HCT116 (cell line): ENCODE measurements at regions not wholly inside any gene's neighbourhood (a gene's known extent, or its start where the extent isn't known, plus 50 kb on each side); places are given as distances from the start of the nearest gene placed in this dataset.
A peak's percentile ranks its signal among the peaks of the same experiment; 100 is the strongest.

Experiments used
- ATAC-seq: fragments of 200-7000 bp; cut with Tn5 transposase; 2 replicates; pipeline ENCODE4 v1.9.1; 2020; ENCODE audit warnings: mild to moderate bottlenecking, moderate library complexity
- BruUV-seq: library from RNA; stranded (reverse); fragments of 400-500 nt; replicated peaks from 2 replicates; lab custom pipeline; 2021; lab: Mats Ljungman, UMichigan
- CTCF ChIA-PET: fragments of 300-600 bp; sonication (Branson Sonifier 250); formaldehyde crosslinking; loops from one replicate; lab custom pipeline; 2021; ENCODE audit warnings: antibody characterized with exemption; lab: Charles Lee
- POLR2A ChIA-PET: fragments of 300-600, 350-600 bp; sonication (Branson Sonifier 250); formaldehyde crosslinking; loops from one replicate; lab custom pipeline; 2021; ENCODE audit warnings: antibody characterized with exemption; lab: Charles Lee
- RAD21 ChIA-PET, 2 experiments: fragments of 300-600 bp; sonication (Branson Sonifier 250); formaldehyde crosslinking; loops; one replicate each; lab custom pipeline; 2023; ENCODE audit warnings: low total read pairs in 2 of 2; ENCODE audit not compliant: uncharacterized antibody in 2 of 2, unreplicated experiment in 2 of 2, low non-redundant PET in 1 of 2; lab: Charles Lee
- DNase-seq: peaks from one replicate; pipeline ENCODE4 v3.0.0-alpha.2; 2010; ENCODE audit warnings: low read depth, low spot score
- H2AFZ ChIP-seq: fragments of 200-600 bp; shearing (Covaris generic), sonication (generic); 2 replicates; pipeline ENCODE4 v1.6.1; 2017; ENCODE audit warnings: low read depth, mixed run types, mixed read lengths, antibody characterized with exemption, low read length; ENCODE audit not compliant: poor library complexity, severe bottlenecking
- H3K27ac ChIP-seq: 2 replicates; pipeline ENCODE4 v1.5.1; 2012; ENCODE audit warnings: low read depth, low read length
- H3K27me3 ChIP-seq: fragments of 200-600 bp; sonication (generic); 2 replicates; pipeline ENCODE4 v1.6.1; 2016; ENCODE audit warnings: mixed run types, low read length, mixed read lengths; ENCODE audit not compliant: insufficient read depth
- H3K36me3 ChIP-seq, 2 experiments: fragments of 200-500 bp in 1 of 2; fragments of 200-600 bp in 1 of 2; sonication (Bioruptor generic) in 1 of 2; sonication (generic) in 1 of 2; 2 replicates each; pipeline versions ENCODE4 v1.5.1 to v1.6.1; 2014 to 2016; ENCODE audit warnings: low read length in 2 of 2, inconsistent platforms in 1 of 2, mixed read lengths in 1 of 2, mixed run types in 1 of 2; ENCODE audit not compliant: insufficient read depth in 2 of 2, control insufficient read depth in 1 of 2
- H3K4me1 ChIP-seq, 2 experiments: fragments of 200-600 bp in 1 of 2; sonication (generic) in 1 of 2; 2 replicates each; pipeline versions ENCODE4 v1.5.1 to v1.6.1; 2012 to 2017; ENCODE audit warnings: low read length in 2 of 2, inconsistent platforms in 1 of 2, mild to moderate bottlenecking in 1 of 2, mixed read lengths in 1 of 2, mixed run types in 1 of 2, moderate library complexity in 1 of 2; ENCODE audit not compliant: insufficient read depth in 2 of 2, control insufficient read depth in 1 of 2
- H3K4me2 ChIP-seq: fragments of 200-600 bp; sonication (generic); 2 replicates; pipeline ENCODE4 v1.6.1; 2017; ENCODE audit warnings: mixed run types, low read length, mixed read lengths
- H3K4me3 ChIP-seq, 2 experiments: fragments of 200-600 bp in 1 of 2; sonication (generic) in 1 of 2; replicated peaks in 1 of 2; 2 replicates each; pipeline ENCODE4 v1.5.1; 2011 to 2016; ENCODE audit warnings: low read length in 2 of 2, control low read depth in 1 of 2, low read depth in 1 of 2, mild to moderate bottlenecking in 1 of 2, mixed read lengths in 1 of 2, mixed run types in 1 of 2
- H3K79me2 ChIP-seq: fragments of 200-600 bp; sonication (generic); 2 replicates; pipeline ENCODE4 v1.6.1; 2017; ENCODE audit warnings: mild to moderate bottlenecking, mixed run types, low read length, moderate library complexity, mixed read lengths; ENCODE audit not compliant: insufficient read depth
- H3K9ac ChIP-seq: fragments of 200-600 bp; sonication (generic); 2 replicates; pipeline ENCODE4 v1.6.1; 2016; ENCODE audit warnings: low read length, mixed read lengths
- H3K9me2 ChIP-seq: fragments of 200-600 bp; sonication (generic), shearing (Covaris generic); 2 replicates; pipeline ENCODE4 v1.6.1; 2017; ENCODE audit warnings: mixed run types, mild to moderate bottlenecking, moderate library complexity; ENCODE audit not compliant: insufficient read depth
- H3K9me3 ChIP-seq, 2 experiments: fragments of 200-500 bp in 1 of 2; fragments of 200-600 bp in 1 of 2; sonication (Bioruptor generic) in 1 of 2; sonication (generic) in 1 of 2; 2 replicates each; pipeline ENCODE4 v1.6.1; 2014 to 2017; ENCODE audit warnings: low read length in 2 of 2, mixed read lengths in 2 of 2, inconsistent platforms in 1 of 2, low read depth in 1 of 2, mild to moderate bottlenecking in 1 of 2, mixed run types in 1 of 2, moderate library complexity in 1 of 2; ENCODE audit not compliant: control insufficient read depth in 1 of 2, insufficient read depth in 1 of 2
- H4K20me1 ChIP-seq: fragments of 200-600 bp; sonication (generic), shearing (Covaris generic); 2 replicates; pipeline ENCODE4 v1.6.1; 2017; ENCODE audit warnings: mixed run types, mild to moderate bottlenecking, moderate library complexity; ENCODE audit not compliant: insufficient read depth
- POLR2AphosphoS5 ChIP-seq: IDR thresholded peaks from 2 replicates; pipeline ENCODE4 v1.6.1; 2011; ENCODE audit warnings: mild to moderate bottlenecking, low read depth, low read length, moderate library complexity
- RAD21 ChIP-seq: IDR thresholded peaks from 2 replicates; pipeline ENCODE4 v1.6.1; 2012; ENCODE audit warnings: low read depth, mild to moderate bottlenecking
- SP1 ChIP-seq: IDR thresholded peaks from 2 replicates; pipeline ENCODE4 v1.6.1; 2012; ENCODE audit warnings: low read depth
- YY1 ChIP-seq: IDR thresholded peaks from 2 replicates; pipeline ENCODE4 v1.6.1; 2011; ENCODE audit warnings: low read length, low read depth, moderate library complexity, mild to moderate bottlenecking; ENCODE audit not compliant: insufficient replicate concordance; ENCODE audit errors: extremely low read depth
- intact Hi-C: fragments of 100-400 bp; cut with micrococcal nuclease; formaldehyde crosslinking; loops from 2 replicates; pipeline ENCODE4 v1.10.0; 2022
- TF ChIP-seq, protein P1 (sequence below), 3 experiments: fragments of 200-600 bp in 1 of 3; sonication (generic) in 1 of 3; IDR thresholded peaks in 2 of 3; conservative IDR thresholded peaks in 1 of 3; 2 replicates each; pipeline ENCODE4 v1.5.1; 2012 to 2017; ENCODE audit warnings: low read depth in 2 of 3, low read length in 2 of 3, antibody characterized with exemption in 1 of 3, borderline replicate concordance in 1 of 3, control low read depth in 1 of 3, mild to moderate bottlenecking in 1 of 3, mixed read lengths in 1 of 3, mixed run types in 1 of 3, moderate library complexity in 1 of 3; ENCODE audit not compliant: insufficient read depth in 1 of 3

DNA sequence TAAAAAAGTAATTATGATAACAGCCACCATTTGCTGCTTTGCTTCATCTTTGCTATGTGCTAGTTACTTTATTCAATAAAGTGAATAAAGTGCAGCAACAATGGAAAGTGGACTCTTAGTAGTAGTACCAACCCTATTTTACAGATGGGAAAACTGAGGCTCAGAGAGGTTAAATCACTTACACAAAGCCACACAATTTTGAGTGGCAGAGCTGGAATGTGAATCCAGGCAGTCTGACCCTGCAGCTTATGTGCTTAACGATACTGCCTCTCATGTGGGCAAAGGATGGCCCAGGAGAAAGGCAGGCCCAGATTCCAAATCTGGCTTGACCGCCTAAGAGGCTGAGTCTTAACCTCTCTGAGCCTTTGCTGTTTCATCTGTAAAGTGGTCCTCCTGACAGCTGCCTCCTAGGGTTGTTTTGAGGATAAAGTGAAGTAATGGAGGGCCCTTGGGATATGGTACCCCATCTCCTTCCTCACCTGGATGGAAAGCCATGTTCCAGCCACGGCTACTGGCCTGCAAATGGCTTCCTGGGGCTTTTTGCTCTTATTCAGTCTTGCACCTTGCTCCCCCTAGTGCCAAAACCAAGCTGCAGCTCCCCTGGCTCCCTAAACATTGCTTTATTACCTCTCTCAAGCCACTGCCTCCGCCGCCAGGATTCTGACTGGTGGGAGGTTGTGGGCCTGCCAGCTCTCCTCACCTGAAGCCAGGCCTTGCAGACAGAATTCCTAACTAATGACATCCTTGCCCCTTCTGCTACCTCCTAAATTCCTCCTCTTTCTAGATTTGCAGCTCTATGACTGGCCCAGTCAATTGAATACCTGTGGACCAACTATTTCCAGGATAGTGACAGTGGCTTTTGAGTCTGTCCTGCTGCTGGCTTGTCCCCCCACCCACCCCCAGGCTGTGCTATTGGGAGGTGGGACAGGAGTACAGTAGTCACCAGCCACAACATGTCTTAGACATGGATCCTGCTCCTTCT lies 283.3 kb upstream of the PWP1 start:
- no peak overlapping the region for H2AFZ ChIP-seq
- H3K4me1 ChIP-seq = peaks cover under 1 to 15% of the 10 kb centered on the region in 2 experiments; a peak in 3 of 4 replicates
- H3K27me3 ChIP-seq = no peaks in the 10 kb centered on the region
- H3K9ac ChIP-seq = no peak overlapping the region
- POLR2A ChIA-PET = no interaction called here
- H3K79me2 ChIP-seq = no peaks in the 10 kb centered on the region
- no peaks in the 10 kb centered on the region for H3K36me3 ChIP-seq
- no peak overlapping the region for H3K4me3 ChIP-seq
- ATAC-seq = peak; percentile 76
- H3K9me2 ChIP-seq = no peaks in the 10 kb centered on the region
- BruUV-seq = no TSS peak
- H3K4me2 ChIP-seq = no peak overlapping the region
- no peaks in the 10 kb centered on the region for H4K20me1 ChIP-seq
- TF ChIP-seq, protein P1, sequence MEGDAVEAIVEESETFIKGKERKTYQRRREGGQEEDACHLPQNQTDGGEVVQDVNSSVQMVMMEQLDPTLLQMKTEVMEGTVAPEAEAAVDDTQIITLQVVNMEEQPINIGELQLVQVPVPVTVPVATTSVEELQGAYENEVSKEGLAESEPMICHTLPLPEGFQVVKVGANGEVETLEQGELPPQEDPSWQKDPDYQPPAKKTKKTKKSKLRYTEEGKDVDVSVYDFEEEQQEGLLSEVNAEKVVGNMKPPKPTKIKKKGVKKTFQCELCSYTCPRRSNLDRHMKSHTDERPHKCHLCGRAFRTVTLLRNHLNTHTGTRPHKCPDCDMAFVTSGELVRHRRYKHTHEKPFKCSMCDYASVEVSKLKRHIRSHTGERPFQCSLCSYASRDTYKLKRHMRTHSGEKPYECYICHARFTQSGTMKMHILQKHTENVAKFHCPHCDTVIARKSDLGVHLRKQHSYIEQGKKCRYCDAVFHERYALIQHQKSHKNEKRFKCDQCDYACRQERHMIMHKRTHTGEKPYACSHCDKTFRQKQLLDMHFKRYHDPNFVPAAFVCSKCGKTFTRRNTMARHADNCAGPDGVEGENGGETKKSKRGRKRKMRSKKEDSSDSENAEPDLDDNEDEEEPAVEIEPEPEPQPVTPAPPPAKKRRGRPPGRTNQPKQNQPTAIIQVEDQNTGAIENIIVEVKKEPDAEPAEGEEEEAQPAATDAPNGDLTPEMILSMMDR (IDR thresholded peaks at IDR 0.05 in 2 of 3, conservative IDR thresholded peaks at IDR 0.05 in 1 of 3; ENCODE audit: borderline replicate concordance in 1 of 3, insufficient read depth in 1 of 3, low read depth in 2 of 3, low read length in 2 of 3) = peak; percentile 82 to 89 (median 83)
- peak; percentile 94 for TF ChIP-seq RAD21
- no peak for TF ChIP-seq SP1
- TF ChIP-seq YY1 = peak; percentile 91
- TF ChIP-seq POLR2AphosphoS5 = no peak
- RAD21 ChIA-PET = interaction anchor here (1.0 kb wide), 1 partner anchor 270 kb away, joined by 5 to 7 read pairs; no protein-coding TSS in a partner anchor
- H3K9me3 ChIP-seq = no peaks in the 10 kb centered on the region
- intact Hi-C loops = loop anchor here (1.0 to 2.0 kb wide), 3 partner anchors 84 to 270 kb away; a partner anchor contains a TSS
- DNase-seq = peak; percentile 69
- CTCF ChIA-PET = interaction anchor here (0.7 to 2.8 kb wide), 10 partner anchors 13 to 277 kb away, joined by 3 to 58 read pairs (median 4); no protein-coding TSS in a partner anchor
- no peak overlapping the region for H3K27ac ChIP-seq
